ENCODE measurements at regions not wholly inside any gene's neighbourhood (a gene's known extent, or its start where the extent isn't known, plus 50 kb on each side); places are given as distances from the start of the nearest gene placed in this dataset.

GRCh38 chr1:232184561-232185530 lies 445.1 kb downstream of the SIPA1L2 start:
- Histone ChIP-seq H3K4me3 (ENCODE audit: low read length) (no peak overlapping the region), H3K36me3 (ENCODE audit: control insufficient read depth in 2 of 3, insufficient read depth in 3 of 3, low read length in 3 of 3) (no peaks in the 10 kb centered on the region), H3K27me3 (ENCODE audit: control insufficient read depth in 2 of 2, insufficient read depth in 2 of 2, low read length in 2 of 2) (no peaks in the 10 kb centered on the region), H3K4me1 (ENCODE audit: control insufficient read depth in 2 of 2, insufficient read depth in 2 of 2, low read length in 2 of 2) (no peaks in the 10 kb centered on the region), H3K9me3 (ENCODE audit: control insufficient read depth in 2 of 3, low read length in 3 of 3) (no peaks in the 10 kb centered on the region), H3K27ac (ENCODE audit: low read depth, low read length) (no peak overlapping the region)
- no peak for DNase-seq
- Mint-ChIP-seq H3K27me3 (peaks cover 0 to 7% (median 4%) of the 10 kb centered on the region in 5 donors), H3K4me3 (no peak overlapping the region), H3K36me3 (no peaks in the 10 kb centered on the region), H3K27ac (no peak overlapping the region), H3K4me1 (peaks cover 0 to 2% (median 0%) of the 10 kb centered on the region in 7 donors), H3K9me3 (no peaks in the 10 kb centered on the region)
- no peak for ATAC-seq
- intact Hi-C loops (cut with micrococcal nuclease) = no loop called here
- ChIA-PET CTCF (no interaction called here), POLR2A (no interaction called here)

DNA sequence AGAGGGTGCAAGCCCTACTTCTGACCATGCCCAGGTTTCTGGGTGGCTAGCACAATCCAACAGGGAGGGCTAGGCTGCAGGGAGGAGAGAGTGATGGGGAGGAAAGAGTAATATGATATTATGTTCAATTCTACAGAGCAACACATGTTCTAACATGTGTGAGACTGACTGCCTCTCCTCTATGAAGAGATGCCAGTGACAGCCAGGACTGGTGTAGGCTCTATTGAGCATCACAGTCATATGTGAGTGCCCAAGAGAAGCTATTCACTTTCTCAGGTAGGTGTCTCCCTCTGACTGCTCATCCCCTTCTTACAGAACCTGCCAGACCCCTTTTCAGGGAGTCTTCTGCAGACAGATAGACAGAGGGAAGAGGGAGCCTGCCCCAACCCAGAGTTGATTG lies 446.1 kb downstream of the SIPA1L2 start:
- H3K9me3 Mint-ChIP-seq = no peaks in the 10 kb centered on the region
- intact Hi-C loops (cut with micrococcal nuclease) = no loop called here
- H3K4me3 Mint-ChIP-seq = no peak overlapping the region
- Histone ChIP-seq H3K4me1 (ENCODE audit: control insufficient read depth in 2 of 2, insufficient read depth in 2 of 2, low read length in 2 of 2) (no peaks in the 10 kb centered on the region), H3K36me3 (ENCODE audit: control insufficient read depth in 2 of 3, insufficient read depth in 3 of 3, low read length in 3 of 3) (no peaks in the 10 kb centered on the region), H3K4me3 (ENCODE audit: low read length) (no peak overlapping the region), H3K27ac (ENCODE audit: low read depth, low read length) (no peak overlapping the region), H3K9me3 (ENCODE audit: control insufficient read depth in 2 of 3, low read length in 3 of 3) (no peaks in the 10 kb centered on the region), H3K27me3 (ENCODE audit: control insufficient read depth in 2 of 2, insufficient read depth in 2 of 2, low read length in 2 of 2) (no peaks in the 10 kb centered on the region)
- DNase-seq (no peak), ATAC-seq (no peak)
- CTCF ChIA-PET = no interaction called here
- H3K4me1 Mint-ChIP-seq = peaks cover 0 to 2% (median 0%) of the 10 kb centered on the region in 7 donors
- no peaks in the 10 kb centered on the region for H3K36me3 Mint-ChIP-seq
- POLR2A ChIA-PET = no interaction called here
- H3K27ac Mint-ChIP-seq = no peak overlapping the region
- H3K27me3 Mint-ChIP-seq = peaks cover 0 to 7% (median 4%) of the 10 kb centered on the region in 5 donors

DNA sequence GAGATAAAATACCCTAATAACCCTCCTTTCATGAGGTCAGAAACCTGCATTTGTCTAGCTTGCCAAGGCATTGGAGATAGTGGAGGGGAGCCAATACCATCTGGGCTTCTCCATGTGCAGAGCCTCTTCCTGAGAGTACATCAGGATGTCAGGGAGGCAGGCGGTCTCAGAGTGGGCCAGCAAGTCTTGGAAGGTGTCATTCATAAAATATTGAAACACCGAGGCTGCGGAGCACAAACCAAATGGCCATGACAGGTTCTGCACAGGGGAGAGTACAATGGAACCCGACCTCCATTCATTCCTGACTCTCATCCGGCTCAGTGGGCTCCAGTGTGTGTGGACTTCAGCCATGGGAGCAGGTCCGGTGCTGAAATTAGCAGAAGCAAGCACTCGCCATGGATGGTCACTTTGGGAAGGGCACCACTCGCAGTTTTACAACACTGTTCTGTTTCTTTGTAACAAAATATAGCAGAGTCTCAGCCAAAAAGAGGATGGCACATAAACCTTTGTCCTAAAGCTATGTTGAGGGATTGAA lies 446.6 kb downstream of the SIPA1L2 start:
- no peak overlapping the region for H3K4me3 Mint-ChIP-seq
- peaks cover 0 to 7% (median 4%) of the 10 kb centered on the region in 5 donors for H3K27me3 Mint-ChIP-seq
- intact Hi-C loops (cut with micrococcal nuclease) = no loop called here
- no peaks in the 10 kb centered on the region for H3K4me1 ChIP-seq (ENCODE audit: control insufficient read depth in 2 of 2, insufficient read depth in 2 of 2, low read length in 2 of 2)
- peak; percentile 12 for ATAC-seq
- DNase-seq = no peak
- H3K9me3 Mint-ChIP-seq = no peaks in the 10 kb centered on the region
- H3K4me1 Mint-ChIP-seq = peaks cover 0 to 2% (median 0%) of the 10 kb centered on the region in 7 donors
- no peaks in the 10 kb centered on the region for H3K9me3 ChIP-seq (ENCODE audit: control insufficient read depth in 2 of 3, low read length in 3 of 3)
- no peak overlapping the region for H3K27ac ChIP-seq (ENCODE audit: low read depth, low read length)
- H3K27ac Mint-ChIP-seq = no peak overlapping the region
- no peaks in the 10 kb centered on the region for H3K36me3 Mint-ChIP-seq
- H3K36me3 ChIP-seq (ENCODE audit: control insufficient read depth in 2 of 3, insufficient read depth in 3 of 3, low read length in 3 of 3) = no peaks in the 10 kb centered on the region
- H3K4me3 ChIP-seq (ENCODE audit: low read length) = no peak overlapping the region
- ChIA-PET CTCF (no interaction called here), POLR2A (no interaction called here)
- H3K27me3 ChIP-seq (ENCODE audit: control insufficient read depth in 2 of 2, insufficient read depth in 2 of 2, low read length in 2 of 2) = no peaks in the 10 kb centered on the region

DNA sequence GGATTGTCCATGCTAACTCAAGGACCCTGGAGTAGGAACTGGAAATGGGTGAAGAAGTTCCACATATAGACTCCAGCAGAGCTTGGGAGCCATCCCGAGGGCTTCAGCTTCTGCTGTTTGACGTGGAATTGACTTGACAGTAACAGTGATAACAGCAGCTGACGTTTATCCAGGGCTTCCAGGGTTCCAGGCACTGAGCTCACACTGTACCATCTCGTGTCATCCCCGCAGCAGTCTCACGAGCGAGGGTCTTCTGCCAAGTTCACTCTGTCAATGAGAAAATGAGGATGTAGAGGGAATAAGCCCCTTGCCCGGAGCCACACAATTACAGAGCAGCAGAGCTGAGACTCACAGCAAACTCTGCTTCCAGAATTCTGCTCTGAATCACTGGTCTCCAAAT lies 447.7 kb downstream of the SIPA1L2 start:
- Mint-ChIP-seq H3K9me3 (no peaks in the 10 kb centered on the region), H3K27me3 (peaks cover 0 to 4% (median 3%) of the 10 kb centered on the region in 5 donors), H3K36me3 (no peaks in the 10 kb centered on the region), H3K4me3 (no peak overlapping the region), H3K4me1 (peaks cover 0 to 2% (median 0%) of the 10 kb centered on the region in 7 donors), H3K27ac (no peak overlapping the region)
- Histone ChIP-seq H3K27ac (ENCODE audit: low read depth, low read length) (no peak overlapping the region), H3K27me3 (ENCODE audit: control insufficient read depth in 2 of 2, insufficient read depth in 2 of 2, low read length in 2 of 2) (no peaks in the 10 kb centered on the region), H3K4me1 (ENCODE audit: control insufficient read depth in 2 of 2, insufficient read depth in 2 of 2, low read length in 2 of 2) (no peaks in the 10 kb centered on the region), H3K36me3 (ENCODE audit: control insufficient read depth in 2 of 3, insufficient read depth in 3 of 3, low read length in 3 of 3) (no peaks in the 10 kb centered on the region), H3K9me3 (ENCODE audit: control insufficient read depth in 2 of 3, low read length in 3 of 3) (no peaks in the 10 kb centered on the region), H3K4me3 (ENCODE audit: low read length) (no peak overlapping the region)
- POLR2A ChIA-PET = no interaction called here
- DNase-seq = no peak
- ATAC-seq = no peak
- CTCF ChIA-PET = no interaction called here
- intact Hi-C loops (cut with micrococcal nuclease) = no loop called here

GRCh38 chr1:232180779-232181136 lies 449.2 kb downstream of the SIPA1L2 start:
- ChIA-PET CTCF (no interaction called here), POLR2A (no interaction called here)
- Histone ChIP-seq H3K27ac (ENCODE audit: low read depth, low read length) (no peak overlapping the region), H3K4me1 (ENCODE audit: control insufficient read depth in 2 of 2, insufficient read depth in 2 of 2, low read length in 2 of 2) (no peaks in the 10 kb centered on the region), H3K9me3 (ENCODE audit: control insufficient read depth in 2 of 3, low read length in 3 of 3) (no peaks in the 10 kb centered on the region), H3K4me3 (ENCODE audit: low read length) (no peak overlapping the region), H3K27me3 (ENCODE audit: control insufficient read depth in 2 of 2, insufficient read depth in 2 of 2, low read length in 2 of 2) (no peaks in the 10 kb centered on the region), H3K36me3 (ENCODE audit: control insufficient read depth in 2 of 3, insufficient read depth in 3 of 3, low read length in 3 of 3) (no peaks in the 10 kb centered on the region)
- Mint-ChIP-seq H3K27ac (no peak overlapping the region), H3K9me3 (peaks cover 0 to 2% (median 0%) of the 10 kb centered on the region in 11 donors), H3K27me3 (peaks cover 0 to 9% (median 3%) of the 10 kb centered on the region in 5 donors), H3K4me3 (no peak overlapping the region), H3K4me1 (peaks cover 0 to 2% (median 0%) of the 10 kb centered on the region in 7 donors), H3K36me3 (peaks cover 0 to 3% (median 0%) of the 10 kb centered on the region in 5 donors)
- no peak for DNase-seq
- no peak for ATAC-seq
- intact Hi-C loops (cut with micrococcal nuclease) = no loop called here

DNA sequence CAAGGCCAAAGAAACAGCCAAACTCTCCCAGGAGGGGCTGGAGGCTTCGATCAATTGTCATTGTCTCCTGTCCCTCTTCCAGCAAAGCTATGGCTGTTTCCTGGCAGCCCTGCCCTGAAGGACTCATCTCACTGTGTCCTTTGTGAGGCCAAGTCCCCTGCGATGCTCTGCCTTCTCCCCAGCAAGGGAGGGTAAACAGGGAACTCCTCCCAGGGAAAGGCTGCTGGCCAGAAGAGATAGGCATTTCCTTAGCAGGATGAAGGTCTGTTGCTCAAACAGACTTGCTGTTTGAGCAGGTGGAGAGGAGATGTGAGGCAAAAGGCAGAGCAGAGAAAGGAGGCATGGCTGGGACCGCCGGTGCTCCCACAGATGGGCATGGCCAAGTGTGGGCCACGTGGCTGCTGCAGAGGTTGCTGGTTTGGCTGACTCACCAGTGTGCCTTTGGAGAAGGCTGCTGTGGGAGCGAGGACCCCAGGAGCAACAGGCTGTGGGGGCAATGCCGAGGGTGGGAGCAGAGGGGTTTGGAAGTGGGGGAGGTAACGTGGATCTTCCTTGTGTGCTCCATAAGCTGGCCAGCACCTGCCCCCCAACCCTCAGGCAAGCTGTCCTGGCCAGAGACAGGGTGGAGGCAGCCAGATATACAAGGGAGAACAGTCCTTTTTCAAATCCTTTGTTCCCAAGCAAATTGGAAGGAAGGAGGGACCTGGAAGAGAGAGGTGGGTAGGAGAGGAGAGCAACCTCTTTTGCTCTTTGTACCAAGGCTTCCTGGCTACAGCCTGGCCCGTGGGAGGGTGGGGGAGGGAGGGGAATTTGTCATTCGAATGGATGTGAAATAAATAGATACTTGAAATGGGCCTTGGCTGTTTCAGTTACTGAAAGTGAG lies 449.8 kb downstream of the SIPA1L2 start:
- ChIA-PET CTCF (no interaction called here), POLR2A (no interaction called here)
- Mint-ChIP-seq H3K4me1 (peaks cover 0 to 2% (median 0%) of the 10 kb centered on the region in 7 donors), H3K36me3 (peaks cover 0 to 3% (median 0%) of the 10 kb centered on the region in 5 donors), H3K9me3 (peaks cover 0 to 2% (median 0%) of the 10 kb centered on the region in 11 donors), H3K27me3 (peaks cover 0 to 16% (median 3%) of the 10 kb centered on the region in 5 donors), H3K4me3 (no peak overlapping the region), H3K27ac (no peak overlapping the region)
- ATAC-seq (no peak), DNase-seq (no peak)
- H3K4me1 ChIP-seq (ENCODE audit: control insufficient read depth in 2 of 2, insufficient read depth in 2 of 2, low read length in 2 of 2) = no peaks in the 10 kb centered on the region
- no peak overlapping the region for H3K27ac ChIP-seq (ENCODE audit: low read depth, low read length)
- H3K36me3 ChIP-seq (ENCODE audit: control insufficient read depth in 2 of 3, insufficient read depth in 3 of 3, low read length in 3 of 3) = no peaks in the 10 kb centered on the region
- intact Hi-C loops (cut with micrococcal nuclease) = loop anchor here in 1 of 2 donors (10.0 kb wide), 1 partner anchor 315 kb away; no protein-coding TSS in a partner anchor
- H3K9me3 ChIP-seq (ENCODE audit: control insufficient read depth in 2 of 3, low read length in 3 of 3) = no peaks in the 10 kb centered on the region
- no peaks in the 10 kb centered on the region for H3K27me3 ChIP-seq (ENCODE audit: control insufficient read depth in 2 of 2, insufficient read depth in 2 of 2, low read length in 2 of 2)
- H3K4me3 ChIP-seq (ENCODE audit: low read length) = no peak overlapping the region

Measured in naive thymus-derived CD4-positive, alpha-beta T cell (primary cell).